GM12878 (cell line): ENCODE measurements at regions not wholly inside any gene's neighbourhood (a gene's known extent, or its start where the extent isn't known, plus 50 kb on each side); places are given as distances from the start of the nearest gene placed in this dataset.

Experiments
- ATAC-seq: fragments of 200-7000 bp; cut with Tn5 transposase; 3 replicates; pipeline ENCODE4 v1.9.1; 2020; ENCODE audit warnings: mild to moderate bottlenecking, moderate library complexity
- BruUV-seq: library from RNA; stranded (reverse); fragments of 400-500 nt; replicated peaks from 2 replicates; lab custom pipeline; 2021; lab: Mats Ljungman, UMichigan
- CTCF ChIA-PET: fragments of 300-600 bp; sonication (Branson Sonifier 250); formaldehyde crosslinking; extraction: SDS; loops from one replicate; lab custom pipeline; 2021; ENCODE audit warnings: inconsistent platforms; lab: Yijun Ruan, JAX
- POLR2A ChIA-PET: fragments of 350-600 bp; formaldehyde crosslinking; extraction: SDS; loops from one replicate; lab custom pipeline; 2021; ENCODE audit warnings: inconsistent platforms; lab: Charles Lee
- RAD21 ChIA-PET: fragments of 300-600 bp; sonication (Branson Sonifier 250); formaldehyde crosslinking; loops from one replicate; lab custom pipeline; 2023; ENCODE audit warnings: antibody characterized with exemption; ENCODE audit not compliant: unreplicated experiment; lab: Charles Lee
- SMC1A ChIA-PET: fragments of 300-600 bp; sonication (Branson Sonifier 250); formaldehyde crosslinking; loops from one replicate; lab custom pipeline; 2023; ENCODE audit not compliant: unreplicated experiment, uncharacterized antibody; lab: Charles Lee
- DNase-seq: peaks from one replicate; pipeline ENCODE4 v3.0.0-alpha.2; 2011; ENCODE audit warnings: low read depth, low spot score
- FAIRE-seq: peaks from 3 replicates; lab custom pipeline; 2011; peaks lifted over from hg19 to GRCh38; lab: Jason Lieb, UNC
- H2AFZ ChIP-seq: 2 replicates; pipeline ENCODE4 v1.6.0; 2011; ENCODE audit warnings: low read depth, low read length, control low read depth; ENCODE audit not compliant: control insufficient read depth
- H3K27ac ChIP-seq: 2 replicates; pipeline ENCODE4 v1.5.1; 2011; ENCODE audit warnings: control low read depth; ENCODE audit not compliant: control insufficient read depth, insufficient read depth
- H3K27me3 ChIP-seq, 2 experiments: replicated peaks in 1 of 2; 2 replicates each; pipeline versions ENCODE4 v1.6.0 to v1.6.1; 2011; ENCODE audit warnings: low read length in 1 of 2; ENCODE audit not compliant: control insufficient read depth in 2 of 2, insufficient read depth in 2 of 2
- H3K36me3 ChIP-seq, 2 experiments: 2 replicates each; pipeline ENCODE4 v1.5.1; 2011; ENCODE audit warnings: low read length in 1 of 2; ENCODE audit not compliant: control insufficient read depth in 2 of 2, insufficient read depth in 2 of 2
- H3K4me1 ChIP-seq: 2 replicates; pipeline ENCODE4 v1.6.1; 2011; ENCODE audit warnings: mild to moderate bottlenecking, low read length, moderate library complexity, mixed read lengths; ENCODE audit not compliant: control insufficient read depth, insufficient read depth
- H3K4me2 ChIP-seq: 2 replicates; pipeline ENCODE4 v1.6.0; 2011; ENCODE audit warnings: control low read depth; ENCODE audit not compliant: control insufficient read depth, insufficient read depth
- H3K4me3 ChIP-seq: fragments of 200-600 bp; sonication (generic); 2 replicates; pipeline ENCODE4 v1.5.1; 2016
- H3K79me2 ChIP-seq: 2 replicates; pipeline ENCODE4 v1.6.0; 2011; ENCODE audit warnings: low read length; ENCODE audit not compliant: control insufficient read depth, insufficient read depth
- H3K9ac ChIP-seq: 2 replicates; pipeline ENCODE4 v1.8.0; 2011; ENCODE audit warnings: low read length, control low read depth, mixed read lengths; ENCODE audit not compliant: control insufficient read depth, insufficient read depth
- H3K9me3 ChIP-seq: replicated peaks from 3 replicates; pipeline ENCODE4 v1.5.1; 2011; ENCODE audit warnings: mild to moderate bottlenecking, low read length; ENCODE audit not compliant: control insufficient read depth, insufficient read depth
- H4K20me1 ChIP-seq: 2 replicates; pipeline ENCODE4 v1.6.0; 2011; ENCODE audit not compliant: control insufficient read depth, insufficient read depth
- FOXK2 ChIP-seq: fragments of 450-650 bp; IDR thresholded peaks from 2 replicates; pipeline ENCODE4 v1.6.1; 2017; ENCODE audit warnings: mild to moderate bottlenecking, moderate library complexity
- KDM1A ChIP-seq: fragments of 200-600 bp; sonication (generic); IDR thresholded peaks from 2 replicates; pipeline ENCODE4 v1.6.1; 2016; ENCODE audit warnings: borderline replicate concordance
- POLR2A ChIP-seq: IDR thresholded peaks from 2 replicates; pipeline ENCODE4 v1.6.1; 2011; ENCODE audit warnings: low read depth, mild to moderate bottlenecking, low read length
- RAD21 ChIP-seq: IDR thresholded peaks from 2 replicates; pipeline ENCODE4 v1.6.1; 2011; ENCODE audit warnings: mild to moderate bottlenecking, low read depth, low read length, moderate library complexity; ENCODE audit not compliant: insufficient read depth
- RAD51 ChIP-seq: fragments of 450-650 bp; IDR thresholded peaks from 2 replicates; pipeline ENCODE4 v1.6.1; 2016; ENCODE audit warnings: moderate library complexity, mild to moderate bottlenecking, inconsistent platforms
- RB1 ChIP-seq: fragments of 450-650 bp; formaldehyde crosslinking; IDR thresholded peaks from 2 replicates; pipeline ENCODE4 v1.6.1; 2017; ENCODE audit warnings: mild to moderate bottlenecking, borderline replicate concordance
- TCF3 ChIP-seq: IDR thresholded peaks from 2 replicates; pipeline ENCODE4 v1.6.1; 2012; ENCODE audit warnings: low read depth, mild to moderate bottlenecking, low read length, borderline replicate concordance; ENCODE audit not compliant: insufficient read depth
- WGBS: methylation state at CpG from one replicate; pipeline ENCODE4 v1.1.6; 2016; ENCODE audit warnings: low lambda C conversion rate; ENCODE audit not compliant: insufficient replicate concordance, insufficient coverage; ENCODE audit errors: missing lambda C conversion rate; 5-methylcytosine and 5-hydroxymethylcytosine counted together
- in situ Hi-C: fragments of 300-500 bp; cut with MboI; formaldehyde crosslinking; loops from 9 replicates; pipeline ENCODE4 v1.14.3; 2018; ENCODE audit warnings: mixed read lengths
- intact Hi-C: fragments of 100-400 bp; cut with micrococcal nuclease; formaldehyde crosslinking; loops from one replicate; pipeline ENCODE4 v1.14.2; 2022; ENCODE audit not compliant: unreplicated experiment
- TF ChIP-seq, protein P1 (sequence below): fragments of 450-650 bp; IDR thresholded peaks from 2 replicates; pipeline ENCODE4 v1.6.1; 2014; ENCODE audit warnings: mild to moderate bottlenecking
- TF ChIP-seq, protein P2 (sequence below): IDR thresholded peaks from 2 replicates; pipeline ENCODE4 v1.6.1; 2012; ENCODE audit warnings: low read depth, low read length, improper control_type of control experiment
- TF ChIP-seq, protein P3 (sequence below): fragments of 450-650 bp; IDR thresholded peaks from 2 replicates; pipeline ENCODE4 v1.6.1; 2017; ENCODE audit warnings: antibody characterized with exemption, mild to moderate bottlenecking, moderate library complexity

DNA sequence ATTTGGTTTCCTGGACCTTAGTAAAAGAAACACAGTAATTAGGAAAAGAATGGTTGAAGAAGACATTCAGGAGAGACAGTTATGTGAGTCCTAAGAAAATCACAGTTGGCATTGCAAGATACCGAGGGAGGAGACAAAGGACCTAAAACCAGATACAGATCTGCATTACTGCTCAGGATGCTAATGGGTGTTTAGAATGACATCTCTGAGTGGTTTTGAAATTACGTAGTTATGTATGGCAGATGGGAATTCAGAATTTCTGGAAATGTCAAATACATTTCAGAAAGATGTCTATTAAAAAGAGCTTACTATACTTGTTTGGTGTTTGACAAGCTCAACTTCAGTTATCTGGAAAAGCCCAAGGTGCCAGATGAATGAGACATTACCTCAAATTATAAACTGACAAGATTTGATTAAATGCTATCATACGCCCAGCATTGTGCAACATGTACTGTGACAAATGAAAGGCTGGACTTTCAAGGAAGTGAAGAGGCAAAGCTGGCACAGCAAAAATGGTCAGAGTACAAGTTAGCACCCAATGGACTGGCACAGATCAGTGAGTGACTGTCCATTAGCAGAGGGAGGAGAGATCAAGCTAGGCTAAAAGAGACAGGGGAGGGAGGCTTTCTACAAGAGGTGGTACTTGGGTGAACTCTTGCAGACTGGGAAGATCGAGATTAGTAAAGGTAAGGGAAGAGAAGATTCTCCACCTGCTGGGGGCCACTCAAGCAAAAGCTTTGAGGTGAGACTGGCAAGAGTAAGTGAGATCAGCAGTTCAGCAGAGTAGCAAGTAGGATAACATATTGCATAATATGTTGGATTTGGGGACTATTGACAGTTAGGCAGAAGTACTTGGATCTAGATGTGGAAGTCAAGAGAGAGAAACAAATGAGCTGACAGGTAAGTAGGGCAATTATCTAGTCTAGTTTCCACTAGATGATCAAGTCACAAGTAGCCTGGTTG is 168.9 kb downstream of the CYRIA start:
- Histone ChIP-seq H3K27me3 (no peaks in the 10 kb centered on the region), H3K4me2 (no peak overlapping the region), H3K36me3 (no peaks in the 10 kb centered on the region), H3K4me3 (no peak overlapping the region), H4K20me1 (no peaks in the 10 kb centered on the region), H3K4me1 (no peaks in the 10 kb centered on the region), H2AFZ (no peak overlapping the region), H3K79me2 (no peaks in the 10 kb centered on the region), H3K27ac (no peak overlapping the region), H3K9ac (no peak overlapping the region), H3K9me3 (no peaks in the 10 kb centered on the region)
- FAIRE-seq (no peak), ATAC-seq (no peak), DNase-seq (no peak)
- CTCF ChIA-PET = interaction anchor here (0.6 to 0.8 kb wide), 2 partner anchors 29 to 208 kb away, joined by 4 read pairs; no protein-coding TSS in a partner anchor
- SMC1A ChIA-PET = interaction anchor here (0.7 kb wide), 1 partner anchor 10 kb away, joined by 3 read pairs; no protein-coding TSS in a partner anchor
- TF ChIP-seq, protein P1, sequence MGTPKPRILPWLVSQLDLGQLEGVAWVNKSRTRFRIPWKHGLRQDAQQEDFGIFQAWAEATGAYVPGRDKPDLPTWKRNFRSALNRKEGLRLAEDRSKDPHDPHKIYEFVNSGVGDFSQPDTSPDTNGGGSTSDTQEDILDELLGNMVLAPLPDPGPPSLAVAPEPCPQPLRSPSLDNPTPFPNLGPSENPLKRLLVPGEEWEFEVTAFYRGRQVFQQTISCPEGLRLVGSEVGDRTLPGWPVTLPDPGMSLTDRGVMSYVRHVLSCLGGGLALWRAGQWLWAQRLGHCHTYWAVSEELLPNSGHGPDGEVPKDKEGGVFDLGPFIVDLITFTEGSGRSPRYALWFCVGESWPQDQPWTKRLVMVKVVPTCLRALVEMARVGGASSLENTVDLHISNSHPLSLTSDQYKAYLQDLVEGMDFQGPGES = no peak
- TF ChIP-seq RAD21 = no peak
- no peak for TF ChIP-seq FOXK2
- no peak for TF ChIP-seq TCF3
- no peak for TF ChIP-seq KDM1A
- TF ChIP-seq RB1 = no peak
- TF ChIP-seq, protein P2, sequence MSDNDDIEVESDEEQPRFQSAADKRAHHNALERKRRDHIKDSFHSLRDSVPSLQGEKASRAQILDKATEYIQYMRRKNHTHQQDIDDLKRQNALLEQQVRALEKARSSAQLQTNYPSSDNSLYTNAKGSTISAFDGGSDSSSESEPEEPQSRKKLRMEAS = no peak
- TF ChIP-seq RAD51 = no peak
- no peak for TF ChIP-seq POLR2A
- TF ChIP-seq, protein P3, sequence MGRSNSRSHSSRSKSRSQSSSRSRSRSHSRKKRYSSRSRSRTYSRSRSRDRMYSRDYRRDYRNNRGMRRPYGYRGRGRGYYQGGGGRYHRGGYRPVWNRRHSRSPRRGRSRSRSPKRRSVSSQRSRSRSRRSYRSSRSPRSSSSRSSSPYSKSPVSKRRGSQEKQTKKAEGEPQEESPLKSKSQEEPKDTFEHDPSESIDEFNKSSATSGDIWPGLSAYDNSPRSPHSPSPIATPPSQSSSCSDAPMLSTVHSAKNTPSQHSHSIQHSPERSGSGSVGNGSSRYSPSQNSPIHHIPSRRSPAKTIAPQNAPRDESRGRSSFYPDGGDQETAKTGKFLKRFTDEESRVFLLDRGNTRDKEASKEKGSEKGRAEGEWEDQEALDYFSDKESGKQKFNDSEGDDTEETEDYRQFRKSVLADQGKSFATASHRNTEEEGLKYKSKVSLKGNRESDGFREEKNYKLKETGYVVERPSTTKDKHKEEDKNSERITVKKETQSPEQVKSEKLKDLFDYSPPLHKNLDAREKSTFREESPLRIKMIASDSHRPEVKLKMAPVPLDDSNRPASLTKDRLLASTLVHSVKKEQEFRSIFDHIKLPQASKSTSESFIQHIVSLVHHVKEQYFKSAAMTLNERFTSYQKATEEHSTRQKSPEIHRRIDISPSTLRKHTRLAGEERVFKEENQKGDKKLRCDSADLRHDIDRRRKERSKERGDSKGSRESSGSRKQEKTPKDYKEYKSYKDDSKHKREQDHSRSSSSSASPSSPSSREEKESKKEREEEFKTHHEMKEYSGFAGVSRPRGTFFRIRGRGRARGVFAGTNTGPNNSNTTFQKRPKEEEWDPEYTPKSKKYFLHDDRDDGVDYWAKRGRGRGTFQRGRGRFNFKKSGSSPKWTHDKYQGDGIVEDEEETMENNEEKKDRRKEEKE = no peak
- RAD21 ChIA-PET = no interaction called here
- in situ Hi-C loops (no loop called here), intact Hi-C loops (no loop called here)
- 20% methylated on average over 4 of the region's 4 CpGs for whole genome bisulfite sequencing
- POLR2A ChIA-PET = no interaction called here
- no TSS peak for BruUV-seq
